ENCODE measurements at regions not wholly inside any gene's neighbourhood (a gene's known extent, or its start where the extent isn't known, plus 50 kb on each side); places are given as distances from the start of the nearest gene placed in this dataset.
"Not testable (repeated sequence)": the region's sequence is repeated elsewhere in the genome, so short reads cannot be mapped to it uniquely, and the experiment has no call there.

DNA sequence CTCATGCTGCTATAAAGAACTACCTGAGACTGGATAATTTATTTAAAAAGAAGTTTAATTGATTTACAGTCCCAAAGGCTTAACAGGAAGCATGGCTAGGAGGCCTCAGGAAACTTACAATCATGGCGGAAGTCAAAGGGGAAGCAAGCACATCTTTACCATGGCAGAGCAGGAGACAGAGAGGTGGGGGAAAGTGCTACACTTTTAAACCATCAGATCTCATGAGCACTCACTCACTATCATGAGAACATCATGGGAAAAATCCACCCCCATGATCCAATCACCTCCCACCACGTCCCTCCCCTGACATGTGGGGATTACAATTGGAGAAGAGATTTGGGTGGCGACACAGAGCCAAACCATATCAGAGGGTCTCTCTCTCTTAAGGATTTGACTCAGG is 108.6 kb upstream of the PODXL start:
- 66% methylated on average over 3 of the region's 3 CpGs for WGBS (ENCODE audit: missing lambda C conversion rate)
- Histone ChIP-seq H3K4me1 (no peaks in the 10 kb centered on the region), H3K4me2 (no peak overlapping the region), H3K9me3 (no peaks in the 10 kb centered on the region), H3K27ac (no peak overlapping the region), H3K4me3 (no peak overlapping the region)
- CTCF ChIA-PET: interaction anchor here (1.9 kb wide), 1 partner anchor 10 kb away, joined by 10 read pairs; no protein-coding TSS in a partner anchor
- TF ChIP-seq HDAC2 (IDR thresholded peaks at IDR 0.05): no peak
- no peak for TF ChIP-seq MAFK (IDR thresholded peaks at IDR 0.05; ENCODE audit: partially characterized antibody)
- TF ChIP-seq RCOR1 (IDR thresholded peaks at IDR 0.05; ENCODE audit: low read depth, low read length): no peak
- TF ChIP-seq JUN (IDR thresholded peaks at IDR 0.05): no peak
- TF ChIP-seq, protein P1, sequence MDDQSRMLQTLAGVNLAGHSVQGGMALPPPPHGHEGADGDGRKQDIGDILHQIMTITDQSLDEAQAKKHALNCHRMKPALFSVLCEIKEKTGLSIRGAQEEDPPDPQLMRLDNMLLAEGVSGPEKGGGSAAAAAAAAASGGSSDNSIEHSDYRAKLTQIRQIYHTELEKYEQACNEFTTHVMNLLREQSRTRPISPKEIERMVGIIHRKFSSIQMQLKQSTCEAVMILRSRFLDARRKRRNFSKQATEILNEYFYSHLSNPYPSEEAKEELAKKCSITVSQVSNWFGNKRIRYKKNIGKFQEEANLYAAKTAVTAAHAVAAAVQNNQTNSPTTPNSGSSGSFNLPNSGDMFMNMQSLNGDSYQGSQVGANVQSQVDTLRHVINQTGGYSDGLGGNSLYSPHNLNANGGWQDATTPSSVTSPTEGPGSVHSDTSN (IDR thresholded peaks at IDR 0.05): no peak
- TF ChIP-seq, protein P2, sequence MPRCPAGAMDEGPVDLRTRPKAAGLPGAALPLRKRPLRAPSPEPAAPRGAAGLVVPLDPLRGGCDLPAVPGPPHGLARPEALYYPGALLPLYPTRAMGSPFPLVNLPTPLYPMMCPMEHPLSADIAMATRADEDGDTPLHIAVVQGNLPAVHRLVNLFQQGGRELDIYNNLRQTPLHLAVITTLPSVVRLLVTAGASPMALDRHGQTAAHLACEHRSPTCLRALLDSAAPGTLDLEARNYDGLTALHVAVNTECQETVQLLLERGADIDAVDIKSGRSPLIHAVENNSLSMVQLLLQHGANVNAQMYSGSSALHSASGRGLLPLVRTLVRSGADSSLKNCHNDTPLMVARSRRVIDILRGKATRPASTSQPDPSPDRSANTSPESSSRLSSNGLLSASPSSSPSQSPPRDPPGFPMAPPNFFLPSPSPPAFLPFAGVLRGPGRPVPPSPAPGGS (IDR thresholded peaks at IDR 0.05): no peak
- no peak for TF ChIP-seq ZSCAN20 (CRISPR knock-in tag; IDR thresholded peaks at IDR 0.05)
- POLR2A ChIA-PET: no interaction called here
- DNase-seq (ENCODE audit: low read depth in 1 of 2, low spot score in 1 of 2) (no peak), FAIRE-seq (no peak), ATAC-seq (no peak)

DNA sequence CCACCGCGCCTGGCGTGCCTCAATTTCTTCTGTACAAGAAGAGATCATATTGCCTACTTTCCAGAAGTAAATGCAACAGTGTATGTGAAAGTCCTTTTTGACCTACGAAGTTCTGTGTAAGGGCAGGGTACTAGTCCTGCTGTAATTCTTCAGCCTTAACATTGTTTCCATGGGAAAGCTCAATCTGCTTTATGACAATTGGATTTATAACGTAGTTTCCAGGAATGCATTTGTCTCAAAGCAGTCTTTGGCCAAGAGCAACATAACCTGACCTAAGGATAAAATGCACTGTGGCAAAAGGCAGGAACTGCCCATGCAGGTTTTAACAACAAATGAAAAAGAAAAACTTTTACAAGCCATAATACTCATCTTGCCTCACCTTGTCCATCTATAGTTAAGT is 108.1 kb upstream of the PODXL start:
- POLR2A ChIA-PET: no interaction called here
- DNase-seq (ENCODE audit: low read depth in 1 of 2, low spot score in 1 of 2) (no peak), ATAC-seq (no peak), FAIRE-seq (no peak)
- Histone ChIP-seq H3K27ac (no peak overlapping the region), H3K4me3 (no peak overlapping the region), H3K4me2 (no peak overlapping the region), H3K9me3 (no peaks in the 10 kb centered on the region), H3K4me1 (no peaks in the 10 kb centered on the region)
- TF ChIP-seq POLR2AphosphoS2 (conservative IDR thresholded peaks at IDR 0.05; ENCODE audit: low read length): no peak
- TF ChIP-seq SREBF2 (IDR thresholded peaks at IDR 0.05): no peak
- TF ChIP-seq CHD4 (IDR thresholded peaks at IDR 0.05; ENCODE audit: borderline replicate concordance): no peak
- TF ChIP-seq RCOR1 (IDR thresholded peaks at IDR 0.05; ENCODE audit: low read depth, low read length): no peak
- no peak for TF ChIP-seq KDM1A (IDR thresholded peaks at IDR 0.05; ENCODE audit: low read depth)
- no peak for TF ChIP-seq CBX2 (IDR thresholded peaks at IDR 0.05; ENCODE audit: borderline replicate concordance, low read depth)
- no peak for TF ChIP-seq RNF2 (IDR thresholded peaks at IDR 0.05; ENCODE audit: borderline replicate concordance, low read depth)
- TF ChIP-seq HOXA7 (CRISPR knock-in tag; IDR thresholded peaks at IDR 0.05): no peak
- TF ChIP-seq CEBPB (IDR thresholded peaks at IDR 0.05): no peak
- CTCF ChIA-PET: interaction anchor here (1.7 kb wide), 1 partner anchor 10 kb away, joined by 8 read pairs; no protein-coding TSS in a partner anchor
- 72% methylated on average over 5 of the region's 5 CpGs for WGBS (ENCODE audit: missing lambda C conversion rate)

DNA sequence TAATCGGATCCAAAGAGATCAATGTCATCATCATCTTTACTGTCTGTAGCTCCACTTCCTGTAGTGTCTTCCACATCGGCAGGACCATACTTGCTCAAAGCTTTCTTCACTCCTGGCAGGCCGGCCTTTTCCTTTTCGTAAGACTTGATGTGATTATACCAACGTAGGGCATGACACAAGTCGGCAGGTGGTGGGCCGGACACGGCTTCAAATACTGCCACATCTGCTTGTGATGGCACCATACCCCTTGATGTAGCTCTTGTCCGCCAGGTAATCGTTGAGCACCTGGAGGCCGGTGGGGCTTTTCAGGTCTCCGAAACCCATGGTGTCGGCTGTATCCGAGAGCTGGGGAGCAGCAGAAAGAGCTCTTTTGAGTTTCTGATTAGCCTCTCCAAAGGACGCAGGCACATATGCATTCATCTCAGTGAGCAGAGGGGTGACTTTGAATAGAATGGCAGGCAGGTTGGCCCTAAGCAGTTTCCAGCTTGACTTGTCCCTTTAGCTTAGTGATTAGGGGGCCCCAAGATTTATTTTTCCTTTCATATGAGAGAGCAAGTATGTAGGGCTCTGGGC is 106.0 kb upstream of the PODXL start:
- DNase-seq (ENCODE audit: low read depth in 1 of 2, low spot score in 1 of 2); H3K9me3 ChIP-seq; ATAC-seq; FAIRE-seq; H3K27ac ChIP-seq; H3K4me2 ChIP-seq; H3K4me3 ChIP-seq; POLR2A ChIA-PET; H3K4me1 ChIP-seq: not testable (repeated sequence)
- CTCF ChIA-PET: interaction anchor here (1.0 to 1.4 kb wide), 3 partner anchors 27 to 154 kb away, joined by 3 to 4 read pairs (median 4); no protein-coding TSS in a partner anchor
- WGBS (ENCODE audit: missing lambda C conversion rate): 77% methylated on average over 15 of the region's 15 CpGs

DNA sequence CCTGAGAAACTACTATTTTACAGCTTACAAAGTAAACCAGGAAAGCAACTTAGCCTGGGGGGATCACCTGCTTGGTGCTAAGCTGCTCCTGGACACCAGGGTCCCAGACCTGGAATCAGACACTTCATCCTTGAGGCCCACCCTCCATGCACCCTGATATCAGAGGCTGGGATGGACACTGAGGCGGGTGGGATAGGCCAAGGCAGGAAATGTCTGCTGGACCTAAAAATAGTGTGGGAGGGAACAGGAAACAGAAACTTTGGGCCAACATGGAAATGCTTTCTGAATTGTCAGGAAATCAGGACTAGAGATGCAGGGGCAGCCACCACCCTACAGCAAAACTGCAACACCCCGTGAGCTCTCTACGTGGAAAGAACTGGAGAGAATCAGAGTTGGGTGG is 101.5 kb upstream of the PODXL start:
- no peak for FAIRE-seq
- 82% methylated on average over 3 of the region's 3 CpGs for WGBS (ENCODE audit: missing lambda C conversion rate)
- TF ChIP-seq RNF2 (IDR thresholded peaks at IDR 0.05; ENCODE audit: borderline replicate concordance, low read depth): no peak
- H3K4me3 ChIP-seq: no peak overlapping the region
- no peak for DNase-seq (ENCODE audit: low read depth in 1 of 2, low spot score in 1 of 2)
- H3K27ac ChIP-seq: no peak overlapping the region
- CTCF ChIA-PET: interaction anchor here (1.0 to 6.0 kb wide), 6 partner anchors 23 to 147 kb away, joined by 3 to 212 read pairs (median 3); no protein-coding TSS in a partner anchor
- no peaks in the 10 kb centered on the region for H3K9me3 ChIP-seq
- POLR2A ChIA-PET: no interaction called here
- no peak for ATAC-seq
- H3K4me2 ChIP-seq: no peak overlapping the region
- peaks cover 14% of the 10 kb centered on the region for H3K4me1 ChIP-seq

All from A549 (cell line).